ENCODE measurements at regions not wholly inside any gene's neighbourhood (a gene's known extent, or its start where the extent isn't known, plus 50 kb on each side); places are given as distances from the start of the nearest gene placed in this dataset.
"Not testable (repeated sequence)": the region's sequence is repeated elsewhere in the genome, so short reads cannot be mapped to it uniquely, and the experiment has no call there.

DNA sequence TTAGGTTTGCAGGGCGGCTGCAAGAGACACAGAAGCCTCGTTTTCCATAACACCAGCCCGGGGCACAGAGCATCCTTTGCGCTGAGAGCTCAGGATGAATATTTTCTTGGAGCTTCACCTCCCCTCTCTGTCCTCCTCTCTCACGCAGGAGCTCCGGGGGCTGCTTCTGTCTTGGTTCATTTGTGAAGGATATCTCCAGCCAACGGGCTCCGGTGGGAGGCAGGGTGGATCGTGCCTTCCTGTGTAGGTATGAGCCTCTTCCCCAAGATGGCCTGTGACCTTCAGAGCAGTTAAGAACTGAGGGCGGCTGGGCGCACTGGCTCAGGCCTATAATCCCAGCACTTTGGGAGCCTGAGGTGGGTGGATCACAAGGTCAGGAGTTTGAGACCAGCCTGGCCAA lies 319.0 kb upstream of the C1orf174 start:
- DNase-seq (no peak), ATAC-seq (no peak)
- intact Hi-C loops (cut with DNase I), result no loop called here

DNA sequence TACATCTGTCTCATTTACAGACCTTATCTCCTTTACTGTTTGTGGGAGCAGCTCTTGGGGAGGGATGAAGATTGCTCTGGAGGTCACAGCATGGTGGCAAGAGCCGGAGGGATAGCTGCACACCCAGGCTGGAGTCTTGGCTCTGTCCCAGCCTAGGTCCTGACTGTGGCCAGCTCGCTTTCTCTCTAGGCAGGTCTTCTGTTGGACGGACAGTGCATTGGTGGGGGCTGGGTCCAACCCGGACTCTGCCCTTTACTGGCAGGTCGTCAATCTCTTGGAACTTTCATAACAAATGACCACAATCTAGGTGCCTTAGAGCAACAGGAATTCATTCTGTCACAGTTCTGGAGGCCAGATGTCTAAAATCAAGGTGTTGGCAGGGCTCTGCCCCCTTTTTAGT lies 319.8 kb upstream of the C1orf174 start:
- ATAC-seq, result no peak
- DNase-seq, result no peak
- intact Hi-C loops (cut with DNase I), result no loop called here

DNA sequence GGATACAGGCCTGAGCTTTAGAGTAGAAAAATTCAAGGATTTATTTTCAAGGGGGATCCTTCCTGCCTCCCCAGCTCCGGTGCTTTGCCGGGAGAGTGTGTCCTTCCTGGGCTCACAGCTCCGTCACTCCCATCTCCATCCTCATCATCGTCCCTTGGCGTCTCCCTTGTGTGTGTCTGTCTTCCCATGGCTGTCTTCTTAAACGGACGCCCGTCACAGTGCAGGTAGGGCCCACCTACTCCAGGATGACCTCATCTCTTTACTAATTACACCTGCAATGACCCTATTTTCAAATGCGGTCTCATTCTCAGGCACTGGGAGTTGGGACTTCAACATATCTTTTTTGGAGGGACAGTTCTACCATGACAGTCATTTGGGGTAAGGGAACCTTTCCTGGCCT lies 320.3 kb upstream of the C1orf174 start:
- ATAC-seq (no peak), DNase-seq (no peak)
- intact Hi-C loops (cut with DNase I), result no loop called here

DNA sequence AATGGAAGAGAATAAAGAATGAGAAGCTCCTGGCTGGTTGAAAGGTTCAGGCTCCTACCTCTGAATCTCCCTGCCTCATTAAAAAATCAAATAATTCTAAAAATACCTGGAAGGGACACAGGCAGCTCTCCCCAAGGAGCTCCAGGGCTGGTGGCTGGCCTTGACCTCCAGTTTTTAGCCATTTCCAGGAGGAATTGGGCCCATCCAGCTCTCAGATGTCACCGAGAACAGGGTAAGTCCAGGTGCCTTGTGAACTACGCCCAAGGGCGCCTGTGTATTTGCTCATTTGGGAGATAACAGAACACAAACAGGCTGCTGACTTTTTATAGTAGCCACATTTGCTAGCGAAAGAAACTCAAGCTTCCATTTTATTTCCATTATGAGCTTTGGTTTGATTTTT lies 321.0 kb upstream of the C1orf174 start:
- DNase-seq (no peak), ATAC-seq (no peak)
- intact Hi-C loops (cut with DNase I), result no loop called here

DNA sequence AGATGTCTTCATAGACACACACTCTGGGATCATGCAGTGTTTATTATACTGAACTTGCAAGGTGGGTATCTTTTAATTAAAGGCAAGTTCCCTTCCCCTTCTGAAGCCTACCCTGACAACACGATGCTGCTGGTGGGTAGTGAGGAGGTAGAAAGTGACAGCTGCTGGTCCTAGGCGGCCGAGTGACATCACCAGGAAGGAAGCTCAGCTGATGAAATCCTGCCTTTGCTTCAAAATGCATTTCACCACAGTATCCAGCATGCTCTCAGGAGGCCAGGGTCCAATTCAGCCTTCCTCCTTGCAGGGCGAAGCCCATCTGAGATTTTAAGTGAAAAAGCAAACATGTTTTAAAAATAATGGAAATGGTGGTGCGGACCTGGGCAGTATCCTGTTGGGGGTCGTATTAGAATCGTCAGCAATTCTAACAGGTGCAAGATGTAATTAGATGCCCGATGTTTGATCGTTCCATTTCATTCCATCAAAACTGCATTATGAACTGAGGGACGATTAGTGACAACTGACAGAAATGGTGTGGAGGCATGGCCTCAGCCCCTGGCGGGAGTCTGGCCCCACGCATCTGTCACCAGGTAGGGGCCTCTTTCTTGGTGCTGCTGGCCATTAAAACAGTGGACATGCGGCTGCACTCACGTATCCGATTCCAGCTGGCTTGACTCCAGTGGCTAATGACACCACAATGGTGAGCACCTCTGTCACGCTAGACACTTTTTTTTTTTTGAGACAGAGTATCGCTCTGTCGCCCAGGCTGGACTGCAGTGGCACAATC lies 324.8 kb upstream of the C1orf174 start:
- ATAC-seq (no peak), DNase-seq (no peak)
- intact Hi-C loops (cut with DNase I), result no loop called here

DNA sequence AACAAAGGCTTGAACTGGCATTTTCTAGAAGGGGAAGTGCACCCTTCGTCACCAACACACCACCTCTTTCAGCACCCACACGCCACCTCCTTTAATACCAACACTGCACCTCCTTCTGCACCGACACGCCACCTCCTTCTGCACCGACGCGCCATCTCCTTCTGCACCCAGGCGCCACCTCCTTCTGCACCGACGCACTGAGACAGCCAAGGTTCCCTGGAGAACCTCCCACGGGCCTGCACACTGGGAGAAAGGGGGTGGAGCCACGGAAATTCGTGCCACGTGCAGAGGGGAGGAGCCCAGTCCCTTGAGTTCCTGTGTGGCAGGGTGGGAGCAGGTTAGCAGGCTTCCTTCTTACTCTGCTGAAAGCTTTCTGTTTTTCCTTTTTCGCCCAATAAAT lies 327.9 kb upstream of the C1orf174 start:
- DNase-seq, result no peak
- no peak for ATAC-seq
- intact Hi-C loops (cut with DNase I), result no loop called here

DNA sequence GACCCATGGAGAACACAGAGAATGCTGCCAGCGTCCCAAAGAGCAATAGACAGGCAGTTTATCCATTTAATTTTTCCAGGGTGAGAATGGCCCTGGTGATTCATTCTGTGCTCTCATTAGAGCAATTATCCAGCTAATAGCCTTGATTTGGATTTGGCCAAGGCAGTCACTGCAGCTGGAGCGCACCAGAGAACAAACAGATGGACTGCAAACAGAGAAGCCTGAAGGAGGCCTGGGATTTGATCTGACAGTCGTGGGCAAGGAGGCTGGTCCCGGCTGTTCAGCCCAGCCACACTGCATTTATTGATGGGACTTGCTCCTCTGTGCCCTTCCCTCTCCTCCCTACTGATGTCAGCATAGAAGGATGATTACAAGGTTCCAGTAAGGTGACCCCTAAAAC lies 353.9 kb upstream of the C1orf174 start:
- no peak for ATAC-seq
- DNase-seq, result no peak
- intact Hi-C loops (cut with DNase I), result no loop called here

DNA sequence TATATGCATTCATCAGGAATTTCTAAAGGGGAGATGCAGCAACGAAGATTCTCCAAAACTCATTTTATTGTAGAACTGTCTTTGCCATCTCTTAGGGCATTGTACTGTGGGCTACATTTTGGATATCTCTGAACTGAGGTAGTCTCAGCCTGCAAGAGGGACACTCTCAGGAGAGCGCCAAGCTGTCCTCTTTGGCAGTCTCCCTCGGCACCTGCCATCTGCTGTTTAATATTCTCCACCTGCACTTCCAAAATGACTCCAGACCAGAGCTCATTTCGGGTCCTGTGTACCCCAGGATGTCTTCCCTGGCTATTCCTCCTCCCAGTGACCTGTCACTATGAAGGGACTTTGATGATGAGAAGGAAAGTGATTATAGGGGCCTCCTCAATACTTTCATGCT lies 356.3 kb upstream of the C1orf174 start:
- intact Hi-C loops (cut with DNase I), result no loop called here
- ATAC-seq, result no peak
- no peak for DNase-seq

DNA sequence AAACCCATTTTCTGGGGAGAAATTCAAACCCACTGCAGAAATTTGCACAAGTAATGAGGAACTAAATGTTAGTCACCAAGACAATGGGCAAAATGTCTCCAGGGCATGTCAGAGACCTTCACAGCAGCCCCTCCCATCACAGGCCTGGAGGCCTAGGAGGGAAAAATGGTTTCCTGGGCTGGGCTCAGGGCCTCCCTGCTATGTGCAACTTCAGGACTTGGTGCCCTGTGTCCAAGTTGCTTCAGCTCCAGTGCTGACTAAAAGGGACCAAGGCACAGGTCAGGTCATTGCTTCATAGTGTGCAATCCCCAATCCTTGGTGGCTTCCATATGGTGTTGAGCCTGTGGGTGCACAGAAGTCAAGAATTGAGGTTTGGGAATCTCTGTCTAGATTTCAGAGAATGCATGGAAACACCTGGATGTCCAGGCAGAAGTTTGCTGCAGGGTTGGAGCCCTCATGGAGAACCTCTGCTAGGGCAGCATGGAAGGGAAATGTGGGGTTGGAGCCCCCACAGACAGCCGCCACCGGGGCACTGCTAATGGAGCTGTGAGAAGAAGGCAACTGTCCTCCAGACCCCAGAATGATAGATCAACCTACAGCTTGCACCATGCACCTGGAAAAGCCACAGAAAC lies 358.2 kb upstream of the C1orf174 start:
- ATAC-seq; intact Hi-C loops (cut with DNase I); DNase-seq: not testable (repeated sequence)

DNA sequence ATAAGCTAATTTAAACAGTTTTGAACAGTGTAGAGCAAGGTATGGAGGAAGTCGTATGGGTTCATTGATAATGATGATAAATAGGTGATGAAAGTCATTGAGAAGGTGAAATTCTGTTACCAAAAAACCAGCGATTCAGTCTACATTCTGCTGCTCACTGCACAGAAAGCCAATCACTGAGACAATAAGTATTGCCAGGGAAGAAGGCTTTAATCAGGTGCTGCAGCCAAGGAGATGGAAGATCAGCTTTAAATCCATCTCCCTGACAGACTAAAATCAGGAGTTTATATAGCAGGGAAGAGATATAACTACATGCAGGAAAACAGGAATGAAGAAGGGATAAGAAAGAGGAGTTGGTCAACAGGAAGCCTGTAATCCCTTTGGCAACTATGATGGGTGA lies 361.3 kb upstream of the C1orf174 start:
- intact Hi-C loops (cut with DNase I), result no loop called here
- DNase-seq, result no peak
- ATAC-seq, result no peak

DNA sequence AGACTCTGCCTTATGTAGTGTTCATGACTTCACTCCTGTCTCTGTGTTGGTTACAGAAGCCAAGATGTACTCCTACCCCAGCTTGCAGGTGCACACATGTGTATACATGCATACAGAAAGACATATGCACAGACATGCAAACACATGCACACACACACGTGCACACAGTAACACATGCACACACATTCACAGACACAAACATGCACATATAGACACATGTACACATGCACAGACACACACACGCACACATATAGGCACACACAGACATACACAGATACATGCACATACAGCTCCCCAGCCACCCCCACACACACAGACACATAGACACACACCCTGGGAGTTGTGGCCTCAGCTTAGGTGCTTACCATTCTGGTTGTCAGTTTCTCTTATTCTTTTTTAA lies 362.6 kb upstream of the C1orf174 start:
- intact Hi-C loops (cut with DNase I), result no loop called here
- no peak for DNase-seq
- no peak for ATAC-seq

DNA sequence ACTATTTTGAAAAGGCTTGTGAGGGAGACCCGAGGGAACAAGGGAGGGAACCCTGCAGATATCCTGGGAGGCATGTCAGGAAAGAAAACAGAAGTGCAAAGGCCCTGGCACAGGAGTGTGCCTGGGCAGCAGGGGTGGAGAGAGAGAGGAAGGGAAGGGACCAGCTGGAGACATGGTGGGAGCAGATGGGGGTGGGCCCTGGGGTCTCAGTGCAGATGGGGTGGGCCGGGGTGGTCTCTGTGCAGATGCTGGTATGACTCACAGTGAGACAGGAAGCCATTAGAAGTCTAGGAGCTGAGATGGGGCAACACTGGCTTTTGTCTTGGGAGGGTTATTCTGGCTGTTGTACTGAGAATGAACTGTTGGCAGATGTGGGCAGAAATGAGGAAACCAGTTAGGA lies 363.6 kb upstream of the C1orf174 start:
- ATAC-seq, result no peak
- intact Hi-C loops (cut with DNase I), result no loop called here
- no peak for DNase-seq

DNA sequence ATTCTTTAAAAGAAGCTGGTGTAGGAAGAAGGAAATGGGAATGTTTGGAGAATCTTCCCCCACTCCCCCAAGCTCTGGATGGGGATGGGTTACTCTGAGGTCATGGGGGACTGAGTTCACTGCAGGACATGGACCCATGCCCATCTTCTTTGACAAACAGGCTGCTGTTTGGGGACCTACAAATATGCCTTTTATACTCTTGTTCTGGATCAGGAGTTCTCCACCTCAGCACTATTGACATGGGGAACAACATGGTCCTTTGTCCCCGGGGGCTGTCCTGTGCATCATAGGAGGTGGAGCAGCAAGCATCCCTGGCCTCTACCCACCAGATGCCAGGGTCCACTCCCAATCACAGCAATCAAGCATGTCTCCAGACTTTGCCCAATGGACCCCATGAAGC lies 365.8 kb upstream of the C1orf174 start:
- no peak for DNase-seq
- ATAC-seq, result no peak
- intact Hi-C loops (cut with DNase I), result no loop called here

DNA sequence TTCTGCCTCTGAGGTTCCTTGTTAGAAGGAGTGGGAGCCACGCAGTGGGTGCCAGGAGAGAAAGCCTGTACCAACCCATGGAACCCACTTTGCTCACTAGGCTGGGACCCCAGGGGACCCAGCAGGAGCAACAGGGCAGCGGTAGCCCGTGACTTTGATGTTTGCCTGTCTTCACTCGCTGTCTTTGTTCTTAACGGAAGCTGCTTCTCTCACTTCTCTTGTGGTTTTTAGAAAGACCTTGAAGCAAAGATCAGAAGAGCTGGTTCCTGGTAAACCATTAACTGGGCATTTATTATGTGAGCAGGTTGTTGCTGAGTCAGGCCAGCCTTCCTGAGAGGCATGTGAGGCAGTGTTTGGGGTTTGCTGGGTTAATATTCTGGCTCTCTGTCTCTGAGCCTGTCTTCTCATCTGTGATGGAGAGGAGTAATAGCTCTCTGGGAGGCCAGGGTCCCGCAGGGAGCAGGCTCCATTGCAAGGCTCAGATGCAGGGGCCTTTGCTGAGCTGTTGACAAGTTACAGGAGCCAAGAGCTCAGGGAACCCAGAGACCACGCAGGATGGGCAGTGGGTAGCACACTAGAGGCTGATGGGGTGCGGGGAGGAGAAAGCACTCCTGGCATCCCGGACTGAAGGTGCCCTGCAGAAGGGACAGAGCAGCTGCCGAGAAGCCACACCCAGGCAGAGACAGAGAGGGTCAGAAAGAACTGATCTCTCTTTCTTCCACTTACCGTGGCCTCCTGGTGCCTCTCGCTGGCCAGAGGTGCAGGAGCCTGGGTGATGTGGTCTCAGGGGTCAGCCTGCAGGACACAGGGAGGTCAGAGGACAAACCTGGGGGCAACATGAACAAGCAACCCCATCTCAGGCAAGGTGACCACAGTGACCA lies 367.5 kb upstream of the C1orf174 start:
- no peak for DNase-seq
- ATAC-seq, result no peak
- intact Hi-C loops (cut with DNase I), result no loop called here

DNA sequence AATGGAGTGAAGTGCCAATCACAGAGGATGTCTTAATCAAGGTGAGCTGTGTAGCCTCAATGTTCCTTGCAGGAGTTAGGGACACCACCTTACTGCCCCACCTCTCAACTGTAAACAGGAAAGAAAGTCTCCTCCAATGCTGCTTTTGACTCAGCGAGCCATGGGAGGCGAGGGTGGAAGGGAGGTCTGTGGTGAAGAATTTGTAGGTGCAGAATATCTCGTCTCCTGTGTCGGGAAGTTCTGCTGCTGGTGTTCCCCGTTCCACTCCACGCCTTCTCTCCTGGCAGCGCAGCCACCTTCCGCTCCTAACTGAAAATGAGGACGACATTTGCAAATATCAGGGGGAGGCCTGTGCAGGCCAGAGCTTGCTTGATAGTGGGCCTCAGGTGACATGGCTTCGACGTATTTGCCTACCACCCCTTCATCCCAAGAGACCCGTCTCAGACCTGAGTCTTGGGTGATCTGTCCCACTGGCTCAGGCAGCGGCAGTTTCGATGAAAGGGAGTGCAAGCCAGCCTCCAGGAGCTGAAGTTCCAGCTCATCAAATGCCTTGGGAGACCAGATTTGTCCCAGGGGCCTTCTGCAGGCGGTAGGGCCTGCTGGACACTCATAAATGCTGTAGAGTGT lies 368.3 kb upstream of the C1orf174 start:
- intact Hi-C loops (cut with DNase I), result no loop called here
- ATAC-seq (no peak), DNase-seq (no peak)

DNA sequence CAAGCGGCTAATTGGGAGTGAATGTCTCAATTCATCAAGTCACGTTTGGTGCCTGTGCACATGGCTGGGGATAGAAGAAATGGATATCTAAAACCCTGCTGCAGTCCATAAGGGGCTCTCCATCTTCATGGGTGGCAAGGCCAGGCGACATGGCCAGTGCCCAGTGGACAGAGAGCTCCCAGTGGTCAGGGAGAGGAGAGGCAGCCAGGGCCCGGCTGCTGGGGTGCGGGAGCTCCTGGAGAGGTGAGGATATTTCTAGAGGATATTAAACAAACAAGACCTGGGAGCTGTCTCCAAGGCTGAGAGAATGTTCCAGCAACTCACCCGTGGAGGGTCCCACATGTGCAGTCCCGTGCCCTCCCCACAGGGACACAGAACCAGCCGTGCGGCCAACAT lies 368.8 kb upstream of the C1orf174 start:
- ATAC-seq (no peak), DNase-seq (no peak)
- intact Hi-C loops (cut with DNase I), result no loop called here

DNA sequence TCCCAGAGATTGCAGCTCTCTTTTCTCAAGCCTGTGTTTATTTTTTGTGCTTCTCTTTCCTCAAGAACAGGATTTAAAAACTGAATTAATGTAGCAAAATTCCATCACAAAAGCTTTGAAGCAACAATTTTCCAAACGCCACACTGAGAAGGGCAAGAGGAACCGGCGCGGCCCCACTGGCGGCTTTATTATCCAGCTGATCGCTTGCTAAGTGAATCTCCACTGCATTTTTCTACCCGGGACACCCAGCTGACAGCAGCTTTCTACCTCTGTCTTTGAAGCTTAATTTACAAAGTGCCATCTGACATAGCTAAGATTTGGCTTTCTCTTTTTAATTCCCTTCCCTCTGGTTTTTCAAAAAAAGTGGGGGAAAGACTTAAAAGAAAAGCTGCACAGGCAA lies 369.3 kb upstream of the C1orf174 start:
- no peak for ATAC-seq
- no peak for DNase-seq
- intact Hi-C loops (cut with DNase I), result no loop called here

DNA sequence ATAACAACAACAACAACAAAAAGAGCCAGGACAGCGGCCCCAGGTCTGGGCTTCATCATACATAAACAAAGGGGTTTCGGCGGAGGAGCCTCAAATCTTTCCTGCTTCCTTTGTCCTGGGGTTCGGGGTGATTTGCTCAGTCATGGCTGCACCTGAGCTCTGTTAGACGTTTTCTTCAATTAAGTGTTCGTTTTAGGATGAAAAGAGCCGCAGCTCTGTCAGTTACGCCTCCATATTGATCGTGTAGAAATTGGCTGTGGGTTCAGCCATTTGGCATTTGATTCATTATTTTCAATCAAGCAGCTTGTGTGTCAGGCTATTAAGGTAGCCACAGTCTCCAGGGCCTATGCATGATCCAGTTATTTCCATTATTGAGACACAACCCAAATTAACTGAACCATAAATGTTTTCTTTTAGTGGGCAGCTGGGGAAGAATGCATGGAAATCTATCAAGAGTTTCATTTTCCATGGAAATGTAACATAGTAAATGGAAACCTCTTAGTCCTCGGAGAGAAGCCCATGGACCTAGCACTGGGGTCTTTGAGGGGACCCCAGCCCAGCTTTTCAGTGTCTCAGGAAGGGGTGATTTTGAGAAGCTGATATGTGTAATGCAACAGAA lies 370.0 kb upstream of the C1orf174 start:
- no peak for ATAC-seq

DNA sequence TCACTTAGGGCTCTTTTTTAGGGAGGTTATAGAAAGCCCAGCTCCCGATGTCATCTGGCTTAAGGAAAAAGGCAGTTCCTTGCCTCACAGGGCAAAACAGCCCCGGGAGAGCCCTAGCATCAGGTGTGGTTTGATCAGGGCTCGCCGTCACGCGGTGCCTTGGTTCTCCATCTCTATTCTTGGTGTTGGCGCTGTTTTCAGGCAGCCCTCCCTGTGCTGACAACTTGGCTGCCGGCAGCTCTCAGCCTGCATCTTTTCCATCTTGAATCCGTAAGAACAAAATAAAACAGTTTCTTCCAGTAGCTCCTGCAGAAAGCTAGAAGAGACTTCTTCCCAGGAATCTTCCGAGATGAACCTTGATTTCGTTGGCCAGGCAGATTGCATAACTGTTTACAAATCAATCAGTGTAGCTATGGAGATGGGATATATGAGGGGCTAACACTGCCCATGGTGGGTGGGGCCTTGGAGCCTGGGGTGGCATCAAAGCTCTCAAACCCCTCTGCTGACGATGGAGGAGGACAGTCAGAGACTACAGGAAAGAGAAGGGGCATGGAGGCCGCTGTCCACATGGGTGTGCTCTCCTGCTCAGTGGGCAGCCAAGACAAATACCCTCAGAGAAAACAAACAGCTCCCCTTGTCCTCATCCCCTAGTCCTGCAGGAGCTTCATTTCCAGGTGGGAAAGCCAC lies 370.7 kb upstream of the C1orf174 start:
- DNase-seq (no peak), ATAC-seq (no peak)
- intact Hi-C loops (cut with DNase I), result no loop called here

More for the DNA sequence above, 370.0 kb upstream of the C1orf174 start:
- intact Hi-C loops (cut with DNase I), result no loop called here
- no peak for DNase-seq

All from left cardiac atrium (tissue), 4 donors.